DOHH2 (cell line): ENCODE measurements at regions not wholly inside any gene's neighbourhood (a gene's known extent, or its start where the extent isn't known, plus 50 kb on each side); places are given as distances from the start of the nearest gene placed in this dataset.
"Not testable (repeated sequence)": the region's sequence is repeated elsewhere in the genome, so short reads cannot be mapped to it uniquely, and the experiment has no call there.

Source experiments
- H3F3A ChIP-seq: fragments of 200-600 bp; sonication (generic), shearing (Covaris generic); 2 replicates; pipeline ENCODE4 v1.6.0; 2016; ENCODE audit warnings: antibody characterized with exemption, mild to moderate bottlenecking; ENCODE audit not compliant: control insufficient read depth, insufficient read depth
- H3K27ac ChIP-seq: fragments of 200-600 bp; sonication (generic); 2 replicates; pipeline ENCODE4 v1.5.1; 2014; ENCODE audit warnings: low read depth, mild to moderate bottlenecking, low read length, moderate library complexity
- H3K27me3 ChIP-seq: fragments of 200-600 bp; sonication (generic); 2 replicates; pipeline ENCODE4 v1.6.1; 2014; ENCODE audit warnings: mild to moderate bottlenecking, low read length, mixed read lengths; ENCODE audit not compliant: control insufficient read depth
- H3K36me3 ChIP-seq: fragments of 200-600 bp; sonication (generic); 2 replicates; pipeline ENCODE4 v1.6.1; 2014; ENCODE audit warnings: mild to moderate bottlenecking, low read length, moderate library complexity, mixed read lengths; ENCODE audit not compliant: control insufficient read depth
- H3K4me1 ChIP-seq: fragments of 200-600 bp; sonication (generic); 2 replicates; pipeline ENCODE4 v1.6.1; 2014; ENCODE audit warnings: mild to moderate bottlenecking, low read length, mixed read lengths; ENCODE audit not compliant: control insufficient read depth
- H3K4me2 ChIP-seq: fragments of 200-600 bp; sonication (generic); 2 replicates; pipeline ENCODE4 v1.6.0; 2014; ENCODE audit warnings: mild to moderate bottlenecking, low read length, moderate library complexity
- H3K4me3 ChIP-seq: fragments of 200-600 bp; sonication (generic); 2 replicates; pipeline ENCODE4 v1.5.1; 2014; ENCODE audit warnings: mild to moderate bottlenecking, low read length, mixed read lengths
- H3K79me2 ChIP-seq: fragments of 200-600 bp; sonication (generic); 2 replicates; pipeline ENCODE4 v1.6.1; 2014; ENCODE audit warnings: mild to moderate bottlenecking, low read length, mixed read lengths; ENCODE audit not compliant: control insufficient read depth
- H3K9me2 ChIP-seq: fragments of 200-600 bp; sonication (generic); replicated peaks from 2 replicates; pipeline ENCODE4 v1.6.1; 2014; ENCODE audit warnings: mild to moderate bottlenecking, low read length, mixed read lengths; ENCODE audit not compliant: control insufficient read depth
- H3K9me3 ChIP-seq: fragments of 200-600 bp; sonication (generic); 2 replicates; pipeline ENCODE4 v1.6.1; 2014; ENCODE audit warnings: antibody characterized with exemption, low read length, mixed read lengths; ENCODE audit not compliant: control insufficient read depth, insufficient read depth
- H4K20me1 ChIP-seq: fragments of 200-600 bp; sonication (generic); 2 replicates; pipeline ENCODE4 v1.6.0; 2014; ENCODE audit warnings: low read depth, mild to moderate bottlenecking, antibody characterized with exemption, low read length, moderate library complexity; ENCODE audit not compliant: control insufficient read depth, insufficient read depth
- CTCF ChIP-seq: fragments of 200-600 bp; sonication (generic); IDR thresholded peaks from one replicate; pipeline ENCODE4 v1.5.1; 2014; ENCODE audit warnings: antibody characterized with exemption, mild to moderate bottlenecking, low read depth, low read length; ENCODE audit not compliant: poor library complexity, severe bottlenecking
- EZH2phosphoT487 ChIP-seq: fragments of 200-600 bp; sonication (generic); IDR thresholded peaks from 2 replicates; pipeline ENCODE4 v1.6.1; 2017; ENCODE audit warnings: borderline replicate concordance, mild to moderate bottlenecking, antibody characterized with exemption, low read length, moderate library complexity, mixed read lengths

- Histone ChIP-seq H3K79me2 (no peaks in the 10 kb centered on the region), H4K20me1 (no peaks in the 10 kb centered on the region), H3F3A (no peaks in the 10 kb centered on the region), H3K9me2 (no peaks in the 10 kb centered on the region), H3K4me2 (no peak overlapping the region), H3K4me1 (no peaks in the 10 kb centered on the region), H3K36me3 (no peaks in the 10 kb centered on the region), H3K27me3 (no peaks in the 10 kb centered on the region), H3K9me3 (no peaks in the 10 kb centered on the region), H3K27ac (no peak overlapping the region), H3K4me3 (no peak overlapping the region)
- TF ChIP-seq CTCF (no peak), EZH2phosphoT487 (no peak)
These were observed 591.3 kb downstream of the ZEB2 start for GRCh38 chr2:143928613-143929012.

GRCh38 chr2:143928184-143928583 lies 591.7 kb downstream of the ZEB2 start:
- Histone ChIP-seq H3K9me3 (no peaks in the 10 kb centered on the region), H3K4me2 (no peak overlapping the region), H3K27me3 (no peaks in the 10 kb centered on the region), H3K27ac (no peak overlapping the region), H3K4me3 (no peak overlapping the region), H3K36me3 (no peaks in the 10 kb centered on the region), H3K4me1 (no peaks in the 10 kb centered on the region), H3K79me2 (no peaks in the 10 kb centered on the region), H3K9me2 (no peaks in the 10 kb centered on the region), H4K20me1 (no peaks in the 10 kb centered on the region), H3F3A (no peaks in the 10 kb centered on the region)
- TF ChIP-seq EZH2phosphoT487 (no peak), CTCF (no peak)

- no peaks in the 10 kb centered on the region for H3F3A ChIP-seq
- H4K20me1 ChIP-seq: no peaks in the 10 kb centered on the region
- H3K27ac ChIP-seq: no peak overlapping the region
- H3K9me3 ChIP-seq: no peaks in the 10 kb centered on the region
- H3K27me3 ChIP-seq: no peaks in the 10 kb centered on the region
- no peak overlapping the region for H3K4me2 ChIP-seq
- no peaks in the 10 kb centered on the region for H3K4me1 ChIP-seq
- no peak overlapping the region for H3K4me3 ChIP-seq
- no peaks in the 10 kb centered on the region for H3K36me3 ChIP-seq
- H3K79me2 ChIP-seq: no peaks in the 10 kb centered on the region
- TF ChIP-seq EZH2phosphoT487: no peak
- no peak for TF ChIP-seq CTCF
- no peaks in the 10 kb centered on the region for H3K9me2 ChIP-seq
These were observed 593.2 kb downstream of the ZEB2 start for GRCh38 chr2:143926736-143927135.

- H3K4me2 ChIP-seq, H3K27me3 ChIP-seq, H3K4me1 ChIP-seq, H4K20me1 ChIP-seq, H3K79me2 ChIP-seq, H3F3A ChIP-seq, H3K36me3 ChIP-seq, H3K4me3 ChIP-seq, H3K27ac ChIP-seq, H3K9me2 ChIP-seq: not testable (repeated sequence)
- peaks cover 15% of the 10 kb centered on the region for H3K9me3 ChIP-seq
These were observed 597.6 kb downstream of the ZEB2 start for GRCh38 chr2:143922261-143922830.
